ENCODE measurements at regions not wholly inside any gene's neighbourhood (a gene's known extent, or its start where the extent isn't known, plus 50 kb on each side); places are given as distances from the start of the nearest gene placed in this dataset.

GRCh38 chr6:4651831-4652467 lies 124.3 kb upstream of the CDYL start:
- H3K9me3 ChIP-seq, result peaks cover 0 to 10% (median 0%) of the 10 kb centered on the region in 11 donors
- WGBS, 2 donors, result 98 to 100% methylated on average over 1 of the region's 1 CpG
- ATAC-seq (no peak), DNase-seq (no peak)
- no peak overlapping the region for H3K27ac ChIP-seq
- no peak for TF ChIP-seq CTCF (IDR thresholded peaks at IDR 0.05)
- H3K4me1 ChIP-seq, result peaks cover 0 to 13% (median 8%) of the 10 kb centered on the region in 9 donors
- no peaks in the 10 kb centered on the region for H3K36me3 ChIP-seq
- H3K4me3 ChIP-seq, result no peak overlapping the region
- no peaks in the 10 kb centered on the region for H3K27me3 ChIP-seq
- intact Hi-C loops (cut with DNase I), result no loop called here

- 61 to 70% methylated on average over 3 of the region's 3 CpGs for WGBS, 2 donors
- intact Hi-C loops (cut with DNase I), result loop anchor here in 5 of 10 donors (5.0 to 10.0 kb wide), 2 partner anchors 125 to 128 kb away; partner anchors contain the start of gene CDYL (in 5 of the 5)
- Histone ChIP-seq H3K4me3 (no peak overlapping the region), H3K9me3 (peaks cover 0 to 10% (median 0%) of the 10 kb centered on the region in 11 donors), H3K27ac (no peak overlapping the region), H3K27me3 (peaks cover 0 to 3% (median 0%) of the 10 kb centered on the region in 7 donors), H3K4me1 (peaks cover 0 to 13% (median 8%) of the 10 kb centered on the region in 9 donors), H3K36me3 (no peaks in the 10 kb centered on the region)
- DNase-seq (no peak), ATAC-seq (no peak)
- no peak for TF ChIP-seq CTCF (IDR thresholded peaks at IDR 0.05)
These were observed 126.5 kb upstream of the CDYL start for GRCh38 chr6:4649728-4650127.

- peak overlapping the region in 8 of 10 donors; percentile 14 to 65 (median 52) for H3K27ac ChIP-seq
- WGBS, 2 donors, result 14 to 17% methylated on average over 22 of the region's 22 CpGs
- peaks cover 0 to 13% (median 8%) of the 10 kb centered on the region in 9 donors for H3K4me1 ChIP-seq
- TF ChIP-seq CTCF (IDR thresholded peaks at IDR 0.05), result peak in 1 of 9 donors; percentile 6
- intact Hi-C loops (cut with DNase I), result loop anchor here in 8 of 10 donors (2.0 to 10.0 kb wide), 3 partner anchors 127 to 130 kb away; partner anchors contain the start of gene CDYL (in 8 of the 8)
- peaks cover 0 to 3% (median 0%) of the 10 kb centered on the region in 7 donors for H3K27me3 ChIP-seq
- ATAC-seq (peak; percentile 95 to 99 (median 98)), DNase-seq (peak; percentile 83 to 89)
- no peaks in the 10 kb centered on the region for H3K36me3 ChIP-seq
- H3K9me3 ChIP-seq, result peaks cover 0 to 11% (median 0%) of the 10 kb centered on the region in 11 donors
- H3K4me3 ChIP-seq, result peak overlapping the region in 9 of 10 donors; percentile 18 to 42 (median 39)
These were observed 128.5 kb upstream of the CDYL start for GRCh38 chr6:4647414-4648365.

GRCh38 chr6:4645713-4646360 lies 130.4 kb upstream of the CDYL start:
- H3K36me3 ChIP-seq, result no peaks in the 10 kb centered on the region
- H3K9me3 ChIP-seq, result peaks cover 0 to 7% (median 0%) of the 10 kb centered on the region in 11 donors
- peaks cover 0 to 3% (median 0%) of the 10 kb centered on the region in 7 donors for H3K27me3 ChIP-seq
- H3K4me3 ChIP-seq, result no peak overlapping the region
- TF ChIP-seq CTCF (IDR thresholded peaks at IDR 0.05), result no peak
- intact Hi-C loops (cut with DNase I), result loop anchor here in 8 of 10 donors (2.0 to 10.0 kb wide), 3 partner anchors 129 to 131 kb away; partner anchors contain the start of gene CDYL (in 8 of the 8)
- no peak overlapping the region for H3K27ac ChIP-seq
- 55 to 58% methylated on average over 5 of the region's 5 CpGs for WGBS, 2 donors
- DNase-seq, result no peak
- no peak for ATAC-seq
- peaks cover 0 to 13% (median 8%) of the 10 kb centered on the region in 9 donors for H3K4me1 ChIP-seq

Data from heart right ventricle (tissue), 16 donors.